ENCODE measurements at regions not wholly inside any gene's neighbourhood (a gene's known extent, or its start where the extent isn't known, plus 50 kb on each side); places are given as distances from the start of the nearest gene placed in this dataset.

- no peak overlapping the region for H3K27ac ChIP-seq (ENCODE audit: extremely low read depth, low read depth, low read length)
- TF ChIP-seq ZFP37 (tag by site-specific recombination; IDR thresholded peaks at IDR 0.05) (no peak), PRDM6 (tag by site-specific recombination; IDR thresholded peaks at IDR 0.05) (0 out of 2 replicates have a peak, but pooled peaks have one; percentile 5)
- ChIA-PET CTCF (interaction anchor here (0.6 to 2.3 kb wide), 6 partner anchors 12 to 1515 kb away, joined by 3 to 13 read pairs (median 3); a partner anchor contains a TSS), POLR2A (no interaction called here)
- H3K36me3 ChIP-seq (ENCODE audit: control insufficient read depth in 2 of 2, insufficient read depth in 1 of 2, low read length in 2 of 2) = peaks cover 0 to 5% of the 10 kb centered on the region in 2 experiments; a peak in 1 of 3 replicates
- H3K4me3 ChIP-seq (ENCODE audit: low read depth, low read length) = no peak overlapping the region
- H3K9me3 ChIP-seq (ENCODE audit: control insufficient read depth, insufficient read depth, low read depth, low read length) = no peaks in the 10 kb centered on the region
- peaks cover 9% of the 10 kb centered on the region; the same call in 1 of the 2 replicates for H3K4me1 ChIP-seq (ENCODE audit: control insufficient read depth, insufficient read depth, low read length)
Observed at GRCh38 chr18:46224181-46224775, 120.1 kb downstream of the HAUS1 start.

GRCh38 chr18:46226461-46226860, 122.3 kb downstream of the HAUS1 start:
- CTCF ChIA-PET = interaction anchor here (0.6 to 1.4 kb wide), 3 partner anchors 53 to 431 kb away, joined by 3 to 6 read pairs (median 5); a partner anchor contains a TSS
- TF ChIP-seq INSM2 (tag by site-specific recombination; IDR thresholded peaks at IDR 0.05) (no peak), ZNF449 (tag by site-specific recombination; IDR thresholded peaks at IDR 0.05) (no peak), ZNF518A (tag by site-specific recombination; conservative IDR thresholded peaks at IDR 0.05; ENCODE audit: low read depth) (no peak), ZNF677 (tag by site-specific recombination; IDR thresholded peaks at IDR 0.05) (no peak), ZNF404 (tag by site-specific recombination; IDR thresholded peaks at IDR 0.05) (no peak), GLI4 (tag by site-specific recombination; IDR thresholded peaks at IDR 0.05) (no peak), ZNF473 (tag by site-specific recombination; IDR thresholded peaks at IDR 0.05) (no peak), ZNF391 (tag by site-specific recombination; IDR thresholded peaks at IDR 0.05; ENCODE audit: borderline replicate concordance, low read depth) (no peak), KLF9 (tag by site-specific recombination; IDR thresholded peaks at IDR 0.05; ENCODE audit: low read depth) (no peak), ZEB2 (tag by site-specific recombination; IDR thresholded peaks at IDR 0.05) (no peak), ZNF747 (tag by site-specific recombination; IDR thresholded peaks at IDR 0.05) (no peak), ZNF785 (tag by site-specific recombination; IDR thresholded peaks at IDR 0.05) (no peak), ZNF174 (tag by site-specific recombination; IDR thresholded peaks at IDR 0.05) (no peak), ZNF366 (tag by site-specific recombination; conservative IDR thresholded peaks at IDR 0.05) (no peak), ZFP41 (tag by site-specific recombination; IDR thresholded peaks at IDR 0.05; ENCODE audit: borderline replicate concordance) (no peak), ZNF558 (tag by site-specific recombination; IDR thresholded peaks at IDR 0.05) (no peak), ZNF501 (tag by site-specific recombination; IDR thresholded peaks at IDR 0.05) (no peak), ZSCAN5A (tag by site-specific recombination; IDR thresholded peaks at IDR 0.05) (no peak), ZNF211 (tag by site-specific recombination; IDR thresholded peaks at IDR 0.05; ENCODE audit: low read depth) (no peak)
- TF ChIP-seq, protein P1, sequence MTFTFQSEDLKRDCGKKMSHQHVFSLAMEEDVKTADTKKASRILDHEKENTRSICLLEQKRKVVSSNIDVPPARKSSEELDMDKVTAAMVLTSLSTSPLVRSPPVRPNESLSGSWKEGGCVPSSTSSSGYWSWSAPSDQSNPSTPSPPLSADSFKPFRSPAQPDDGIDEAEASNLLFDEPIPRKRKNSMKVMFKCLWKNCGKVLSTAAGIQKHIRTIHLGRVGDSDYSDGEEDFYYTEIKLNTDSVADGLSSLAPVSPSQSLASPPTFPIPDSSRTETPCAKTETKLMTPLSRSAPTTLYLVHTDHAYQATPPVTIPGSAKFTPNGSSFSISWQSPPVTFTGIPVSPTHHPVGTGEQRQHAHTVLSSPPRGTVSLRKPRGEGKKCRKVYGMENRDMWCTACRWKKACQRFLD (tag by site-specific recombination; IDR thresholded peaks at IDR 0.05) = no peak
- POLR2A ChIA-PET = no interaction called here
- Histone ChIP-seq H3K9me3 (ENCODE audit: control insufficient read depth, insufficient read depth, low read depth, low read length) (no peaks in the 10 kb centered on the region), H3K27ac (ENCODE audit: extremely low read depth, low read depth, low read length) (no peak overlapping the region), H3K4me1 (ENCODE audit: control insufficient read depth, insufficient read depth, low read length) (peaks cover 13% of the 10 kb centered on the region; the same call in 1 of the 2 replicates), H3K4me3 (ENCODE audit: low read depth, low read length) (no peak overlapping the region), H3K36me3 (ENCODE audit: control insufficient read depth in 2 of 2, insufficient read depth in 1 of 2, low read length in 2 of 2) (no peaks in the 10 kb centered on the region; a peak in 1 of 3 replicates)
